Thoracic aorta (tissue), 2 donors: ENCODE measurements at regions not wholly inside any gene's neighbourhood (a gene's known extent, or its start where the extent isn't known, plus 50 kb on each side); places are given as distances from the start of the nearest gene placed in this dataset.

Experiments
- ATAC-seq: fragments of 150-250 bp; one replicate; pipeline ENCODE4 v1.8.0; 2017; ENCODE audit warnings: low read depth; ENCODE audit not compliant: insufficient number of reproducible peaks, low FRiP score
- DNase-seq: peaks from one replicate; pipeline ENCODE4 v3.0.0-alpha.2; 2020; ENCODE audit warnings: low spot score
- H3K27ac ChIP-seq, 2 donors: fragments of 200-600 bp; sonication (generic); 1 replicate in 1 of 2; 2 replicates in 1 of 2; pipeline ENCODE4 v1.5.1; 2016; ENCODE audit warnings: mild to moderate bottlenecking in 2 of 2, moderate library complexity in 2 of 2
- H3K27me3 ChIP-seq: fragments of 200-600 bp; sonication (generic); replicated peaks from 2 replicates; pipeline ENCODE4 v1.6.0; 2016; ENCODE audit warnings: mild to moderate bottlenecking; ENCODE audit not compliant: insufficient read depth
- H3K36me3 ChIP-seq: fragments of 200-600 bp; sonication (generic); one replicate; pipeline ENCODE4 v1.5.1; 2016
- H3K4me1 ChIP-seq, 2 donors: fragments of 200-600 bp; sonication (generic); 1 replicate in 1 of 2; 2 replicates in 1 of 2; pipeline versions ENCODE4 v1.5.1 to v1.6.0; 2016; ENCODE audit warnings: low read depth in 2 of 2, mild to moderate bottlenecking in 1 of 2; ENCODE audit not compliant: control insufficient read depth in 1 of 2
- H3K4me3 ChIP-seq: fragments of 200-600 bp; sonication (generic); 2 replicates; pipeline ENCODE4 v1.5.1; 2016; ENCODE audit warnings: mild to moderate bottlenecking
- H3K9me3 ChIP-seq: fragments of 200-600 bp; sonication (generic); 2 replicates; pipeline ENCODE4 v1.5.1; 2016
- CTCF ChIP-seq: fragments of 200-600 bp; sonication (generic); IDR thresholded peaks from one replicate; pipeline ENCODE4 v1.5.1; 2019; ENCODE audit warnings: antibody characterized with exemption

- no peak for TF ChIP-seq CTCF
Observed at GRCh38 chr18:30705943-30706342, 336.6 kb downstream of the DSC3 start.

GRCh38 chr18:30698571-30698970 is 344.0 kb downstream of the DSC3 start:
- no peak for TF ChIP-seq CTCF
- no peaks in the 10 kb centered on the region for H3K36me3 ChIP-seq
- no peaks in the 10 kb centered on the region for H3K27me3 ChIP-seq
- H3K9me3 ChIP-seq: no peaks in the 10 kb centered on the region
- no peak for DNase-seq
- no peak overlapping the region for H3K4me3 ChIP-seq
- no peak for ATAC-seq
- no peak overlapping the region for H3K27ac ChIP-seq
- H3K4me1 ChIP-seq: no peaks in the 10 kb centered on the region

More at GRCh38 chr18:30705943-30706342, 336.6 kb downstream of the DSC3 start:
- Histone ChIP-seq H3K9me3 (no peaks in the 10 kb centered on the region), H3K4me3 (no peak overlapping the region), H3K36me3 (no peaks in the 10 kb centered on the region), H3K27ac (no peak overlapping the region), H3K4me1 (no peaks in the 10 kb centered on the region), H3K27me3 (no peaks in the 10 kb centered on the region)
- ATAC-seq: no peak
- no peak for DNase-seq

- H3K9me3 ChIP-seq: no peaks in the 10 kb centered on the region
- H3K4me1 ChIP-seq: no peaks in the 10 kb centered on the region
- DNase-seq: no peak
- no peak overlapping the region for H3K4me3 ChIP-seq
- no peaks in the 10 kb centered on the region for H3K36me3 ChIP-seq
- no peak for ATAC-seq
- no peak for TF ChIP-seq CTCF
- no peaks in the 10 kb centered on the region for H3K27me3 ChIP-seq
- H3K27ac ChIP-seq: no peak overlapping the region
Observed at GRCh38 chr18:30696201-30696600, 346.3 kb downstream of the DSC3 start.

GRCh38 chr18:30694773-30695172 is 347.8 kb downstream of the DSC3 start:
- Histone ChIP-seq H3K27me3 (no peaks in the 10 kb centered on the region), H3K27ac (no peak overlapping the region), H3K4me1 (no peaks in the 10 kb centered on the region), H3K9me3 (no peaks in the 10 kb centered on the region), H3K4me3 (no peak overlapping the region), H3K36me3 (no peaks in the 10 kb centered on the region)
- ATAC-seq: no peak
- no peak for DNase-seq
- TF ChIP-seq CTCF: no peak

GRCh38 chr18:30689216-30689615 is 353.3 kb downstream of the DSC3 start:
- TF ChIP-seq CTCF: no peak
- Histone ChIP-seq H3K9me3 (no peaks in the 10 kb centered on the region), H3K36me3 (no peaks in the 10 kb centered on the region), H3K4me3 (no peak overlapping the region), H3K27ac (no peak overlapping the region), H3K4me1 (no peaks in the 10 kb centered on the region), H3K27me3 (no peaks in the 10 kb centered on the region)
- DNase-seq (no peak), ATAC-seq (no peak)
